ENCODE measurements at regions not wholly inside any gene's neighbourhood (a gene's known extent, or its start where the extent isn't known, plus 50 kb on each side); places are given as distances from the start of the nearest gene placed in this dataset.

DNA sequence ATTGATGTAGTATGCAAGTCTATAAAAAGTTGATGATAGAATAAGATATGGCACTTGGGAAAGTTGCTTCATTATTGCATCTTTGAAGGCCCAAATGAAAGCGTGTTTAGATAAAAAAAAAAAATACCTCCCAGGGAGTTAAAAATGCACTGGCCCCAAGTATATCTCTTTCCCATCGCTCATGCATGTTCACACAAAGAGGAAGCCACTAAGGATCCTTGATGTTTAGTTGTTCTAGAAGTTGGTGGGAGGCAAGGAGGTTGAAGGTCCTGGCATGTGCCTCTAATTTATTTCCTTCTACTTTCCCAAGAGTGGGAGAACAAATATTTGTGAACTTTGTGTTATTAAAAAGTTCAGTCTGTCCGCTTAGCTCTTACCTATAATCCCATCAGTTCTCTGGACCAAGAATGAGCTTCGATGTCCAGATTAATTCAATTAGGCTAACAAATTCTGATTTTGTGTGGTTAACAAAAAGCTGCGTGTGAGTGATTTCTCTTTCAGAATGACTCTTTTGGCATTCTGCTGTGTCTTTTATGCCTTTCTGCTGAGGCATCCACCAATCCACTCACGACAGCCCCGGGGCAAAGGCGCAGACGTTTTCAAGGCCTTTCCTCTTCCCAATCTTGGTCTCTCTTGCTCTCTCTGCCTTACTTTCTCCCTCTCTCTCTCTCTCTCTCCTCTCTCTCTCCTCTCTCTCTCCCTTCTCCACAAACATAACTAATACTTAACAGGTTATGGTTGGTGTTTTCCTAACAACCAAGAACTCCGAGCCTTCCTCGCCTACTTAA is 135.1 kb upstream of the ERCC6L2 start:
- Histone ChIP-seq H3K4me3 (no peak overlapping the region), H3K27ac (ENCODE audit: control insufficient read depth, insufficient read depth) (no peak overlapping the region), H3K9ac (ENCODE audit: control insufficient read depth, insufficient read depth, low read length) (no peak overlapping the region), H3K4me1 (ENCODE audit: control insufficient read depth, insufficient read depth, low read length) (no peaks in the 10 kb centered on the region), H2AFZ (ENCODE audit: control insufficient read depth, low read depth, low read length) (no peak overlapping the region), H3K9me3 (replicated peaks; ENCODE audit: control insufficient read depth, insufficient read depth, low read length) (no peaks in the 10 kb centered on the region), H4K20me1 (ENCODE audit: control insufficient read depth, insufficient read depth) (no peaks in the 10 kb centered on the region), H3K36me3 (ENCODE audit: control insufficient read depth in 2 of 2, insufficient read depth in 2 of 2, low read length in 1 of 2) (no peaks in the 10 kb centered on the region), H3K4me2 (ENCODE audit: control insufficient read depth, insufficient read depth) (no peak overlapping the region), H3K79me2 (ENCODE audit: control insufficient read depth, insufficient read depth, low read length) (no peaks in the 10 kb centered on the region), H3K27me3 (replicated peaks in 1 of 2; ENCODE audit: control insufficient read depth in 2 of 2, insufficient read depth in 2 of 2, low read length in 1 of 2) (peaks cover 1 to 3% of the 10 kb centered on the region in 2 experiments; a peak in 1 of 4 replicates)
- TF ChIP-seq, protein P1, sequence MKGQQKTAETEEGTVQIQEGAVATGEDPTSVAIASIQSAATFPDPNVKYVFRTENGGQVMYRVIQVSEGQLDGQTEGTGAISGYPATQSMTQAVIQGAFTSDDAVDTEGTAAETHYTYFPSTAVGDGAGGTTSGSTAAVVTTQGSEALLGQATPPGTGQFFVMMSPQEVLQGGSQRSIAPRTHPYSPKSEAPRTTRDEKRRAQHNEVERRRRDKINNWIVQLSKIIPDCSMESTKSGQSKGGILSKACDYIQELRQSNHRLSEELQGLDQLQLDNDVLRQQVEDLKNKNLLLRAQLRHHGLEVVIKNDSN (IDR thresholded peaks at IDR 0.05; ENCODE audit: borderline replicate concordance, extremely low read length, insufficient read depth, low read depth, low read length): no peak
- no peak for TF ChIP-seq ZNF622 (IDR thresholded peaks at IDR 0.05)
- TF ChIP-seq, protein P2, sequence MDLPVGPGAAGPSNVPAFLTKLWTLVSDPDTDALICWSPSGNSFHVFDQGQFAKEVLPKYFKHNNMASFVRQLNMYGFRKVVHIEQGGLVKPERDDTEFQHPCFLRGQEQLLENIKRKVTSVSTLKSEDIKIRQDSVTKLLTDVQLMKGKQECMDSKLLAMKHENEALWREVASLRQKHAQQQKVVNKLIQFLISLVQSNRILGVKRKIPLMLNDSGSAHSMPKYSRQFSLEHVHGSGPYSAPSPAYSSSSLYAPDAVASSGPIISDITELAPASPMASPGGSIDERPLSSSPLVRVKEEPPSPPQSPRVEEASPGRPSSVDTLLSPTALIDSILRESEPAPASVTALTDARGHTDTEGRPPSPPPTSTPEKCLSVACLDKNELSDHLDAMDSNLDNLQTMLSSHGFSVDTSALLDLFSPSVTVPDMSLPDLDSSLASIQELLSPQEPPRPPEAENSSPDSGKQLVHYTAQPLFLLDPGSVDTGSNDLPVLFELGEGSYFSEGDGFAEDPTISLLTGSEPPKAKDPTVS (IDR thresholded peaks at IDR 0.05; ENCODE audit: low read depth, low read length): no peak
- TF ChIP-seq, protein P3, sequence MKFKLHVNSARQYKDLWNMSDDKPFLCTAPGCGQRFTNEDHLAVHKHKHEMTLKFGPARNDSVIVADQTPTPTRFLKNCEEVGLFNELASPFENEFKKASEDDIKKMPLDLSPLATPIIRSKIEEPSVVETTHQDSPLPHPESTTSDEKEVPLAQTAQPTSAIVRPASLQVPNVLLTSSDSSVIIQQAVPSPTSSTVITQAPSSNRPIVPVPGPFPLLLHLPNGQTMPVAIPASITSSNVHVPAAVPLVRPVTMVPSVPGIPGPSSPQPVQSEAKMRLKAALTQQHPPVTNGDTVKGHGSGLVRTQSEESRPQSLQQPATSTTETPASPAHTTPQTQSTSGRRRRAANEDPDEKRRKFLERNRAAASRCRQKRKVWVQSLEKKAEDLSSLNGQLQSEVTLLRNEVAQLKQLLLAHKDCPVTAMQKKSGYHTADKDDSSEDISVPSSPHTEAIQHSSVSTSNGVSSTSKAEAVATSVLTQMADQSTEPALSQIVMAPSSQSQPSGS (IDR thresholded peaks at IDR 0.05; ENCODE audit: low read length): no peak
- TF ChIP-seq, protein P4, sequence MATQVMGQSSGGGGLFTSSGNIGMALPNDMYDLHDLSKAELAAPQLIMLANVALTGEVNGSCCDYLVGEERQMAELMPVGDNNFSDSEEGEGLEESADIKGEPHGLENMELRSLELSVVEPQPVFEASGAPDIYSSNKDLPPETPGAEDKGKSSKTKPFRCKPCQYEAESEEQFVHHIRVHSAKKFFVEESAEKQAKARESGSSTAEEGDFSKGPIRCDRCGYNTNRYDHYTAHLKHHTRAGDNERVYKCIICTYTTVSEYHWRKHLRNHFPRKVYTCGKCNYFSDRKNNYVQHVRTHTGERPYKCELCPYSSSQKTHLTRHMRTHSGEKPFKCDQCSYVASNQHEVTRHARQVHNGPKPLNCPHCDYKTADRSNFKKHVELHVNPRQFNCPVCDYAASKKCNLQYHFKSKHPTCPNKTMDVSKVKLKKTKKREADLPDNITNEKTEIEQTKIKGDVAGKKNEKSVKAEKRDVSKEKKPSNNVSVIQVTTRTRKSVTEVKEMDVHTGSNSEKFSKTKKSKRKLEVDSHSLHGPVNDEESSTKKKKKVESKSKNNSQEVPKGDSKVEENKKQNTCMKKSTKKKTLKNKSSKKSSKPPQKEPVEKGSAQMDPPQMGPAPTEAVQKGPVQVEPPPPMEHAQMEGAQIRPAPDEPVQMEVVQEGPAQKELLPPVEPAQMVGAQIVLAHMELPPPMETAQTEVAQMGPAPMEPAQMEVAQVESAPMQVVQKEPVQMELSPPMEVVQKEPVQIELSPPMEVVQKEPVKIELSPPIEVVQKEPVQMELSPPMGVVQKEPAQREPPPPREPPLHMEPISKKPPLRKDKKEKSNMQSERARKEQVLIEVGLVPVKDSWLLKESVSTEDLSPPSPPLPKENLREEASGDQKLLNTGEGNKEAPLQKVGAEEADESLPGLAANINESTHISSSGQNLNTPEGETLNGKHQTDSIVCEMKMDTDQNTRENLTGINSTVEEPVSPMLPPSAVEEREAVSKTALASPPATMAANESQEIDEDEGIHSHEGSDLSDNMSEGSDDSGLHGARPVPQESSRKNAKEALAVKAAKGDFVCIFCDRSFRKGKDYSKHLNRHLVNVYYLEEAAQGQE (IDR thresholded peaks at IDR 0.05; ENCODE audit: low read depth, low read length): no peak
- 0 out of 2 replicates have a peak, but pooled peaks have one; percentile 8 for TF ChIP-seq JUNB (IDR thresholded peaks at IDR 0.05)
- TF ChIP-seq, protein P5, sequence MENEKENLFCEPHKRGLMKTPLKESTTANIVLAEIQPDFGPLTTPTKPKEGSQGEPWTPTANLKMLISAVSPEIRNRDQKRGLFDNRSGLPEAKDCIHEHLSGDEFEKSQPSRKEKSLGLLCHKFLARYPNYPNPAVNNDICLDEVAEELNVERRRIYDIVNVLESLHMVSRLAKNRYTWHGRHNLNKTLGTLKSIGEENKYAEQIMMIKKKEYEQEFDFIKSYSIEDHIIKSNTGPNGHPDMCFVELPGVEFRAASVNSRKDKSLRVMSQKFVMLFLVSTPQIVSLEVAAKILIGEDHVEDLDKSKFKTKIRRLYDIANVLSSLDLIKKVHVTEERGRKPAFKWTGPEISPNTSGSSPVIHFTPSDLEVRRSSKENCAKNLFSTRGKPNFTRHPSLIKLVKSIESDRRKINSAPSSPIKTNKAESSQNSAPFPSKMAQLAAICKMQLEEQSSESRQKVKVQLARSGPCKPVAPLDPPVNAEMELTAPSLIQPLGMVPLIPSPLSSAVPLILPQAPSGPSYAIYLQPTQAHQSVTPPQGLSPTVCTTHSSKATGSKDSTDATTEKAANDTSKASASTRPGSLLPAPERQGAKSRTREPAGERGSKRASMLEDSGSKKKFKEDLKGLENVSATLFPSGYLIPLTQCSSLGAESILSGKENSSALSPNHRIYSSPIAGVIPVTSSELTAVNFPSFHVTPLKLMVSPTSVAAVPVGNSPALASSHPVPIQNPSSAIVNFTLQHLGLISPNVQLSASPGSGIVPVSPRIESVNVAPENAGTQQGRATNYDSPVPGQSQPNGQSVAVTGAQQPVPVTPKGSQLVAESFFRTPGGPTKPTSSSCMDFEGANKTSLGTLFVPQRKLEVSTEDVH (IDR thresholded peaks at IDR 0.05; ENCODE audit: low read depth, partially characterized antibody): no peak
- TF ChIP-seq ZBED1 (IDR thresholded peaks at IDR 0.05; ENCODE audit: borderline replicate concordance): no peak
- TF ChIP-seq MYC (IDR thresholded peaks at IDR 0.05; ENCODE audit: insufficient read depth, insufficient read length, insufficient replicate concordance, low read length, severe bottlenecking): no peak
- BruUV-seq (replicated peaks): no TSS peak
- intact Hi-C loops (cut with micrococcal nuclease; ENCODE audit: unreplicated experiment) (no loop called here), in situ Hi-C loops (cut with MboI) (no loop called here)
- ChIA-PET RAD21 (ENCODE audit: unreplicated experiment) (no interaction called here), SMC1A (ENCODE audit: uncharacterized antibody, unreplicated experiment) (interaction anchor here (0.6 kb wide), 1 partner anchor 181 kb away, joined by 3 read pairs; no protein-coding TSS in a partner anchor), POLR2A (no interaction called here), CTCF (no interaction called here)
- 48% methylated on average over 11 of the region's 11 CpGs for WGBS (ENCODE audit: insufficient coverage, insufficient replicate concordance, low lambda C conversion rate, missing lambda C conversion rate)
- no peak for ATAC-seq
- FAIRE-seq: no peak
- no peak for DNase-seq (ENCODE audit: low read depth, low spot score)
